Endodermal cell (in vitro differentiated cells): ENCODE measurements at regions not wholly inside any gene's neighbourhood (a gene's known extent, or its start where the extent isn't known, plus 50 kb on each side); places are given as distances from the start of the nearest gene placed in this dataset.

Source experiments
- DNase-seq: peaks from one replicate; pipeline ENCODE4 v3.0.0-alpha.2; 2017
- H3K27ac ChIP-seq: 2 replicates; pipeline ENCODE4 v1.5.1; 2013; ENCODE audit warnings: mild to moderate bottlenecking, low read depth, low read length, moderate library complexity
- H3K27me3 ChIP-seq: 2 replicates; pipeline ENCODE4 v1.6.1; 2013; ENCODE audit warnings: mild to moderate bottlenecking, low read length, moderate library complexity; ENCODE audit not compliant: insufficient read depth, control insufficient read depth, poor library complexity, severe bottlenecking
- H3K36me3 ChIP-seq: 2 replicates; pipeline ENCODE4 v1.7.0; 2013; ENCODE audit warnings: mild to moderate bottlenecking, low read length, moderate library complexity; ENCODE audit not compliant: control insufficient read depth, insufficient read depth
- H3K4me1 ChIP-seq: one replicate; pipeline ENCODE4 v1.7.0; 2013; ENCODE audit warnings: low read length; ENCODE audit not compliant: control insufficient read depth, insufficient read depth
- H3K4me3 ChIP-seq: 2 replicates; pipeline ENCODE4 v1.5.1; 2013; ENCODE audit warnings: mild to moderate bottlenecking, low read length, moderate library complexity
- H3K9ac ChIP-seq: 2 replicates; pipeline ENCODE4 v1.6.1; 2013; ENCODE audit warnings: mild to moderate bottlenecking, low read length, moderate library complexity; ENCODE audit not compliant: poor library complexity, severe bottlenecking; ENCODE audit errors: extremely low read depth
- H3K9me3 ChIP-seq: 2 replicates; pipeline ENCODE4 v1.6.1; 2013; ENCODE audit warnings: mild to moderate bottlenecking, low read length, moderate library complexity; ENCODE audit not compliant: control insufficient read depth
- H3K27ac Mint-ChIP-seq: 2 replicates; pipeline ENCODE4 v1.8.0; 2020; ENCODE audit warnings: mixed read lengths
- H3K27me3 Mint-ChIP-seq: 2 replicates; pipeline ENCODE4 v1.8.0; 2021; ENCODE audit warnings: mild to moderate bottlenecking, mixed read lengths; ENCODE audit not compliant: insufficient read depth
- H3K36me3 Mint-ChIP-seq: 2 replicates; pipeline ENCODE4 v1.8.0; 2020; ENCODE audit warnings: low read depth, mixed read lengths
- H3K4me1 Mint-ChIP-seq: 2 replicates; pipeline ENCODE4 v1.8.0; 2020; ENCODE audit warnings: mixed read lengths
- H3K4me3 Mint-ChIP-seq: 2 replicates; pipeline ENCODE4 v1.8.0; 2020; ENCODE audit warnings: mild to moderate bottlenecking, moderate library complexity, mixed read lengths
- H3K9me3 Mint-ChIP-seq: 2 replicates; pipeline ENCODE4 v1.8.0; 2020; ENCODE audit warnings: mild to moderate bottlenecking, mixed read lengths
- WGBS, 2 experiments: methylation state at CpG; one replicate each; pipeline versions ENCODE4 v1.1.5 to v1.1.7; 2013; ENCODE audit warnings: missing lambda C conversion rate in 2 of 2, mixed read lengths in 1 of 2; ENCODE audit not compliant: insufficient coverage in 1 of 2, insufficient read length in 1 of 2; 5-methylcytosine and 5-hydroxymethylcytosine counted together
- TF ChIP-seq, protein P1 (sequence below): fragments of 200-600 bp; sonication (generic); conservative IDR thresholded peaks from 2 replicates; pipeline ENCODE4 v1.5.0; 2021; ENCODE audit warnings: antibody characterized with exemption, mild to moderate bottlenecking

DNA sequence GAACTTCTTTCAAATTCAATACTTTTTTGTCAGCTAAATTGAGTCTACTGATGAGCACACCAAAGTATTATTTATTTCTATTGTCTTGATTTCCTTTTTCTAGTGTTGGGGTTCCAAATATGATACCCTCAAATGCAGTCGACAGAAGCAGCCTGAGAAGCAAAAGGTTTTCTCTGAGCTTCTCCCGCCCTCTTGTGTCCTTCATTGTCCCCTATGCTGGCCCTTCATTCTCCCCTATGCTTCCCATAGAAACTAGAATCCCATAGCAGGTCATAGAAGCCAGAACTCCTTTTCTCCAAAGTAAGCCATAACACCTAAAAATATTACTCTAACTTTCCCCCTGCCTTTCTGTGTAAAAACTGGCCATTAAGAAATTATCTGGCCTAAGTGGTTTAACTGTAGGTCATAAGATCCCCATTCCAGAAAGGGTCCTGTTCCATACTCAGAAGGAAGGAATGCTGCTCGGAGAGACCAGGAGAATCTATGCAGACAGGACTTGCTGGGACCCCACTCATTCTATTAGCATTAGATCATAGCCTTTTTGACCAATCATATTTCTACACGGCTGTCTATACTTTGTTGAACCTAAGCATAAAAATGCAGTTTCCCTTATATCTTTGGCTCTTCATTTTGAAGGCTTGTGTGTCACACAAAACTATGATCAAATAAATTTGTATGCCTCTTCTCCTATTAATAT lies 764.6 kb upstream of the PKDCC start:
- Histone ChIP-seq H3K36me3 (no peaks in the 10 kb centered on the region), H3K4me3 (no peak overlapping the region), H3K4me1 (no peaks in the 10 kb centered on the region), H3K9ac (no peak overlapping the region), H3K27ac (no peak overlapping the region), H3K9me3 (no peaks in the 10 kb centered on the region), H3K27me3 (no peaks in the 10 kb centered on the region)
- WGBS, 2 experiments: 73 to 83% methylated on average over 2 to 4 of the region's 4 CpGs
- no peaks in the 10 kb centered on the region for H3K27me3 Mint-ChIP-seq
- DNase-seq: no peak
- no peaks in the 10 kb centered on the region for H3K36me3 Mint-ChIP-seq
- no peak overlapping the region for H3K4me3 Mint-ChIP-seq
- no peaks in the 10 kb centered on the region for H3K9me3 Mint-ChIP-seq
- H3K27ac Mint-ChIP-seq: no peak overlapping the region
- no peaks in the 10 kb centered on the region for H3K4me1 Mint-ChIP-seq
- TF ChIP-seq, protein P1, sequence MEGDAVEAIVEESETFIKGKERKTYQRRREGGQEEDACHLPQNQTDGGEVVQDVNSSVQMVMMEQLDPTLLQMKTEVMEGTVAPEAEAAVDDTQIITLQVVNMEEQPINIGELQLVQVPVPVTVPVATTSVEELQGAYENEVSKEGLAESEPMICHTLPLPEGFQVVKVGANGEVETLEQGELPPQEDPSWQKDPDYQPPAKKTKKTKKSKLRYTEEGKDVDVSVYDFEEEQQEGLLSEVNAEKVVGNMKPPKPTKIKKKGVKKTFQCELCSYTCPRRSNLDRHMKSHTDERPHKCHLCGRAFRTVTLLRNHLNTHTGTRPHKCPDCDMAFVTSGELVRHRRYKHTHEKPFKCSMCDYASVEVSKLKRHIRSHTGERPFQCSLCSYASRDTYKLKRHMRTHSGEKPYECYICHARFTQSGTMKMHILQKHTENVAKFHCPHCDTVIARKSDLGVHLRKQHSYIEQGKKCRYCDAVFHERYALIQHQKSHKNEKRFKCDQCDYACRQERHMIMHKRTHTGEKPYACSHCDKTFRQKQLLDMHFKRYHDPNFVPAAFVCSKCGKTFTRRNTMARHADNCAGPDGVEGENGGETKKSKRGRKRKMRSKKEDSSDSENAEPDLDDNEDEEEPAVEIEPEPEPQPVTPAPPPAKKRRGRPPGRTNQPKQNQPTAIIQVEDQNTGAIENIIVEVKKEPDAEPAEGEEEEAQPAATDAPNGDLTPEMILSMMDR: peak; percentile 49

DNA sequence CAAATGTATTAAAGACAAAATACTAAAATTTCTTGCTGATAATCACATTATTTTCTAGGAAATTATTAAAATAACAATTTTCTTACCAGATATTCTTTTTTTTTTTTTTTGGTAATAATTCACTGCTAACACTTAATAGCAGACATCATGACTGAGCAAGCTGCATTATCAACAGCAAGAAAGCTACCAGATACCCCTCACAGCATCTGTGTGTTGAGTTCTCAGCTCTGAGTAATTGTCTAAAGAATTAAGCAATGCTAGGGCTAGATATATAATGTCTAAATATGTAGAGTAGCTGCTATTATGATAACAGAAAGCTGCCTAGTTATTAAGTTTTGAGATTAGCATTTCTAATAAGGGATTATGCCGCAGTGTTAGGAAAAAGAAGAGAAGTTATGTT lies 754.3 kb upstream of the PKDCC start:
- 100% methylated on average over 1 of the region's 1 CpG; no CpG with 5 or more reads in 1 of the 2 experiments for WGBS, 2 experiments
- DNase-seq: no peak
- no peak overlapping the region for H3K4me3 Mint-ChIP-seq
- no peaks in the 10 kb centered on the region for H3K27me3 Mint-ChIP-seq
- Histone ChIP-seq H3K9ac (no peak overlapping the region), H3K4me1 (no peaks in the 10 kb centered on the region), H3K36me3 (no peaks in the 10 kb centered on the region), H3K4me3 (no peak overlapping the region), H3K27ac (no peak overlapping the region), H3K27me3 (no peaks in the 10 kb centered on the region), H3K9me3 (no peaks in the 10 kb centered on the region)
- H3K4me1 Mint-ChIP-seq: no peaks in the 10 kb centered on the region
- TF ChIP-seq, protein P1: no peak
- no peak overlapping the region for H3K27ac Mint-ChIP-seq
- no peaks in the 10 kb centered on the region for H3K36me3 Mint-ChIP-seq
- H3K9me3 Mint-ChIP-seq: peaks cover 4% of the 10 kb centered on the region

DNA sequence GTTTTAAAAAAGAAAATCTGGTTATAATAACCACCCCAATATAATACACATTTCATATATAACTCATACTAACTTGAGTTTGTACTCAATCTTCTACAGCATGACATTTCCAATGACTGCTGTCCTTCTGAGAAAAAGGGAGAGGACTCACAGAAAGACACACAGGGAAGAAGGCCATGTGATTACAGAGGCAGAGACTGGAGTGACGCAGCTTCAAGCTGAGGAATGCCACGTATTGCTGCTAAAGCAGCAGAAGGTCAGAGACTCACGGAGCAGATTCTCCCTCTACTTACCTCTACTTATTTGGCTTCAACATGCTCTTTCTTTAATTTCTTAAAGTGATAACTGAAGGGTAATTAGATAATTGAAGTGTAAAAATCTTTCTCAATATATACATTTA lies 753.5 kb upstream of the PKDCC start:
- Histone ChIP-seq H3K27ac (no peak overlapping the region), H3K9ac (no peak overlapping the region), H3K27me3 (no peaks in the 10 kb centered on the region), H3K36me3 (no peaks in the 10 kb centered on the region), H3K9me3 (no peaks in the 10 kb centered on the region), H3K4me3 (no peak overlapping the region), H3K4me1 (no peaks in the 10 kb centered on the region)
- TF ChIP-seq, protein P1: no peak
- Mint-ChIP-seq H3K36me3 (no peaks in the 10 kb centered on the region), H3K9me3 (peaks cover 4% of the 10 kb centered on the region), H3K4me1 (no peaks in the 10 kb centered on the region), H3K4me3 (no peak overlapping the region), H3K27me3 (no peaks in the 10 kb centered on the region), H3K27ac (no peak overlapping the region)
- DNase-seq: peak; percentile 46
- 70% methylated on average over 3 of the region's 3 CpGs; no CpG with 5 or more reads in 1 of the 2 experiments for WGBS, 2 experiments
